Body of pancreas (tissue), 4 donors: ENCODE measurements at regions not wholly inside any gene's neighbourhood (a gene's known extent, or its start where the extent isn't known, plus 50 kb on each side); places are given as distances from the start of the nearest gene placed in this dataset.

Experiments
- POLR2A ChIP-seq, 3 donors: fragments of 450-650 bp; IDR thresholded peaks; one replicate each; pipeline ENCODE4 v1.6.1; 2016; ENCODE audit warnings: antibody characterized with exemption in 3 of 3, mild to moderate bottlenecking in 2 of 3
- TF ChIP-seq, protein P1 (sequence below), 7 experiments: fragments of 450-650 bp in 4 of 7; fragments of 200-600 bp in 3 of 7; sonication (generic) in 3 of 7; IDR thresholded peaks; one replicate each; pipeline ENCODE4 v1.5.1; 2016 to 2019; ENCODE audit warnings: antibody characterized with exemption in 7 of 7

DNA sequence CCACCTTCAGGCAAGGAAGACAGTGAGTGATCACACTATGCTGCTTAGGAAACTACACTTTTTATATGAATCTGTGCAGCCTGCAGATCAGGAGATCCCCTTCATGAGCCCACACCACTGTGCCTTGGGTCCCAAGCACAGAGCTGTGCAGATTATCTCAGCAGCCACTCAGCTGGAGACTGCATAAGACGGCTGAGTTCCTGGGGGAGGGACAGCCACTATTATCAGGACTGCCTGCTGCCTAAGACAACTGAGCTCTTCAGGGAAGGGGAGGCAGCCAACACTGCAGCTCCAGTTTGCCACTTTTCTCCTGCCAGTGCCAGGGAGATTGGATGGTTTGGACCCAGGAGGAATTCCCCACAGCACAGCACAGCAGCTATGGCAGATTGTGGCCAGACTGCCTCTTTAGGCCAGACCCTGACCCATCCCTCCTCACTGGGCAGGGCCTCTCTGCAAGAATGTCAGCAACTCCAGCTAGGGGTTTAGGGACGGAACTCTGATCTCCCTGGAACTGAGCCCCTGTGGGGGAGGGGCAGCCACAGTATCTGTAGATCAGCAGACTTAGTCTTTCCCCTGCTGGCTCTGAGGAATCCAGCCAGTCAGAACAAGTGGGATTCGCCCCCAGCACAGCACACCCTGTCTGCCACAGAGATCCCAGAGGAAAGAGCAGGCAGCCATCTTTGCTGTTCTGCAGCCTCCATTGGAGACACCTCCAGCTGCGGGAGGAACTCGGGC is 141.3 kb downstream of the KLHL28 start:
- TF ChIP-seq, protein P1, sequence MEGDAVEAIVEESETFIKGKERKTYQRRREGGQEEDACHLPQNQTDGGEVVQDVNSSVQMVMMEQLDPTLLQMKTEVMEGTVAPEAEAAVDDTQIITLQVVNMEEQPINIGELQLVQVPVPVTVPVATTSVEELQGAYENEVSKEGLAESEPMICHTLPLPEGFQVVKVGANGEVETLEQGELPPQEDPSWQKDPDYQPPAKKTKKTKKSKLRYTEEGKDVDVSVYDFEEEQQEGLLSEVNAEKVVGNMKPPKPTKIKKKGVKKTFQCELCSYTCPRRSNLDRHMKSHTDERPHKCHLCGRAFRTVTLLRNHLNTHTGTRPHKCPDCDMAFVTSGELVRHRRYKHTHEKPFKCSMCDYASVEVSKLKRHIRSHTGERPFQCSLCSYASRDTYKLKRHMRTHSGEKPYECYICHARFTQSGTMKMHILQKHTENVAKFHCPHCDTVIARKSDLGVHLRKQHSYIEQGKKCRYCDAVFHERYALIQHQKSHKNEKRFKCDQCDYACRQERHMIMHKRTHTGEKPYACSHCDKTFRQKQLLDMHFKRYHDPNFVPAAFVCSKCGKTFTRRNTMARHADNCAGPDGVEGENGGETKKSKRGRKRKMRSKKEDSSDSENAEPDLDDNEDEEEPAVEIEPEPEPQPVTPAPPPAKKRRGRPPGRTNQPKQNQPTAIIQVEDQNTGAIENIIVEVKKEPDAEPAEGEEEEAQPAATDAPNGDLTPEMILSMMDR (IDR thresholded peaks at IDR 0.05) = no peak
- TF ChIP-seq POLR2A (IDR thresholded peaks at IDR 0.05) = no peak
